NCI-H1694 (cell line): ENCODE measurements at regions not wholly inside any gene's neighbourhood (a gene's known extent, or its start where the extent isn't known, plus 50 kb on each side); places are given as distances from the start of the nearest gene placed in this dataset.

Source experiments
- DNase-seq: peaks from one replicate; lab custom pipeline; 2025; lab: John Stamatoyannopoulos, UW

GRCh38 chr13:37934339-37935191 is 65.0 kb upstream of the TRPC4 start:
- DNase-seq = no peak

DNA sequence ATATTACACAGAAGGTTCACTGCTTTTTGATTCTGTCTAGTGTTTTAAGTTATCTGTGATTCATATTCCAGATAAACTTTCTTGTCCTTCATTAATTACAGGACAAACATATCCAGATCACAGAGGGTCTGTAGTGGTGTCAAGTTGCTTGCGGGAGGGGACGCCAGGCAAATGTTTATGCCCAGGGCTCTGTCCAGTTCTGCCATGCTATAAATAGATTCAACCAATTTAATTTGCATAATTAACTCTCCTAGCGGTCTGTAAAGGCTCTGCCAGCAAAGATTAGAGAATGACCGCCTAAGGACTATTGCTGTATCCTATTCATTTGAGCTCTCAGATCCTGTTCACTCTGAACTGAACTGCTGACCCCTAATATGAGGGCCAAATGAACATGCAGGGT is 59.7 kb upstream of the TRPC4 start:
- DNase-seq = no peak

DNA sequence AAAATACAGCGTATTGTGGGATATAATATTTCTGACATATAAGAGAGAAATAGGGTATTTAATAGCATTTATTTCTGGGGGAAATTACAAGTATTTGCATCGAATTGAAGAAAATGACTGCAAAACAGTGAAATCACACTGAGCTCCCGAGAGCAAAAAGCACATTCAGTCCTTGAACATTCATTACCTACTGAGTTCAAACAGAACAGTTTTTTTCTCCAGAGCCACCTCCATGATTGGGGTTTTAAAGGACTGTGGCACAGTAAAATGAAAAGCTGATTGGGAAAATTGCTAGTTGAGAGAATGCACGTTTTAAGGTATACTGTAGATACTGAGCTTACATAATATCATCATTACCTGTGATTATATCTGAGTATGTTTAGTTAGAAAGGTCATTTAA is 58.0 kb upstream of the TRPC4 start:
- DNase-seq = no peak

DNA sequence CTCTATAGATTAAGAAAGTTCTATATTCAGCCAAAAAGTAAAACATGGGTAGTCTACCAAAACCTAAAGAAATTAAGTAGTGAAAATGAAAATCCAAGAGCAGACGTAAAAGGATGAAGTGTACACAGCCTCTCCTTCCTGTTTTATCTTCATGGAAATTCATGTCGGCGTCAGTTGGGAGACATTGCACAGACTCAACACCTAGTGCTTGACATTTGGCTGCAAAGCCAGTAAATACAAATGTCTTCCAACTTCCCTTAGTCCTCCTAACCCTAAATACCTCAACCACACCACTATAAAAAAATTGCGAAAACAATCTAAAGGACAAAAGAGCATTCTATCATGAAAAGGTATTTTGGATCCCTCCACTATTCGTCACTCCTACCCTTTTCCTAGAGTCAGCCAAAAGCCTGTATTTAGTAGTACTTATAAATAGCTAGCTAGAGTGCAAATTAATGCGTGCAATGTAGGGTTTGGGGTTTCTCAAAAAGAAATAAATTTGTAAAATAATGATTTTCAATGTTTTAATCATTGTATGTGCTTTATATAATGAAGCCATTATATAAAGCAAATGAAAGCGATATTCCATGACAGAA is 56.4 kb upstream of the TRPC4 start:
- no peak for DNase-seq

GRCh38 chr13:37923236-37923635 is 53.7 kb upstream of the TRPC4 start:
- no peak for DNase-seq

GRCh38 chr13:37919329-37919880 is 49.8 kb upstream of the TRPC4 start:
- DNase-seq = no peak
